Keratinocyte (primary cell): ENCODE measurements at regions not wholly inside any gene's neighbourhood (a gene's known extent, or its start where the extent isn't known, plus 50 kb on each side); places are given as distances from the start of the nearest gene placed in this dataset.

ENCODE experiments used
- CTCF ChIP-seq, 3 experiments: IDR thresholded peaks in 1 of 3; conservative IDR thresholded peaks in 1 of 3; optimal IDR thresholded peaks in 1 of 3; 2 replicates in 2 of 3; 3 replicates in 1 of 3; pipeline versions ENCODE3 to v1.5.1; 2011; ENCODE audit warnings: low read length in 3 of 3, mild to moderate bottlenecking in 3 of 3, moderate library complexity in 2 of 3, control low read depth in 1 of 3, inconsistent platforms in 1 of 3; ENCODE audit not compliant: insufficient read depth in 2 of 3; ENCODE audit errors: extremely low read depth in 1 of 3
- EZH2 ChIP-seq: IDR thresholded peaks from one replicate; pipeline ENCODE4 v1.6.1; 2012; ENCODE audit warnings: inconsistent platforms, mild to moderate bottlenecking, low read length, moderate library complexity

GRCh38 chr2:118569876-118570535 is 277.4 kb downstream of the EN1 start:
- TF ChIP-seq CTCF (optimal IDR thresholded peaks at IDR 0.05 in 1 of 3, IDR thresholded peaks at IDR 0.05 in 1 of 3, conservative IDR thresholded peaks at IDR 0.05 in 1 of 3; ENCODE audit: extremely low read depth in 1 of 3, insufficient read depth in 2 of 3, low read length in 3 of 3) = no peak
- TF ChIP-seq EZH2 = no peak
